B cell (primary cell): ENCODE measurements at regions not wholly inside any gene's neighbourhood (a gene's known extent, or its start where the extent isn't known, plus 50 kb on each side); places are given as distances from the start of the nearest gene placed in this dataset.

Experiments used
- CTCF ChIP-seq: fragments of 200-600 bp; IDR thresholded peaks from one replicate; pipeline ENCODE4 v1.8.0; 2022; ENCODE audit warnings: antibody characterized with exemption, mild to moderate bottlenecking
- EZH2 ChIP-seq: IDR thresholded peaks from 2 replicates; pipeline ENCODE4 v1.6.1; 2012; ENCODE audit warnings: borderline replicate concordance, low read depth, mild to moderate bottlenecking, moderate library complexity, low read length; ENCODE audit not compliant: insufficient read depth, poor library complexity, severe bottlenecking

DNA sequence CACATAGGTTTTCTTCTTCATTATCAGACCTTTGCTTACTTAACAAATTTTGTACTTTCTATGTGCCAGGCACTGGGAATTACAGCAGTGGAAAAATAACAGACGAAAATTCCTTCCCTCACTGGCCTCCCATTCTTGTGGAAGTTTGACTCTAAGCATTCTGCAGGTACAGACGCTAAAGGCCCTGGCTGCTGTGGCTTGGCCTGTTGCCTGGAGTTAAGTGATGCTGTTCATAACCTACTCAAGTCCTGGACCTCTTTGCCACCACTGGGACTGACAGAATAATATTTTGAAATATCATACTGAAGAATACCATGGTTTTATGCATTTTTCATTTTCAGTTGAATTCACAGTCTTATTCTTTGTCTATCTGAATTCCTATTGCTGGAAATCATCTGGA lies 97.3 kb upstream of the SPATA31C2 start:
- TF ChIP-seq CTCF, result no peak
- no peak for TF ChIP-seq EZH2
